IMR-90 (cell line): ENCODE measurements at regions not wholly inside any gene's neighbourhood (a gene's known extent, or its start where the extent isn't known, plus 50 kb on each side); places are given as distances from the start of the nearest gene placed in this dataset.

Experiments
- BHLHE40 ChIP-seq: fragments of 150-350 bp; IDR thresholded peaks from 2 replicates; pipeline ENCODE4 v1.6.1; 2016; ENCODE audit warnings: mild to moderate bottlenecking, low read depth, low read length
- CEBPB ChIP-seq: IDR thresholded peaks from 2 replicates; pipeline ENCODE4 v1.6.1; 2012; ENCODE audit warnings: low read depth, low read length, improper control_type of control experiment
- MAZ ChIP-seq: IDR thresholded peaks from 2 replicates; pipeline ENCODE4 v1.6.1; 2012; ENCODE audit warnings: low read depth, mild to moderate bottlenecking, low read length, improper control_type of control experiment, moderate library complexity, borderline replicate concordance
- POLR2A ChIP-seq: IDR thresholded peaks from 2 replicates; pipeline ENCODE4 v1.6.1; 2012; ENCODE audit warnings: mild to moderate bottlenecking, low read depth, low read length
- RAD21 ChIP-seq: IDR thresholded peaks from 2 replicates; pipeline ENCODE4 v1.6.1; 2012; ENCODE audit warnings: low read length, improper control_type of control experiment
- SMC3 ChIP-seq: fragments of 150-350 bp; IDR thresholded peaks from 2 replicates; pipeline ENCODE4 v1.6.1; 2016; ENCODE audit warnings: low read depth, mild to moderate bottlenecking, antibody characterized with exemption, low read length, moderate library complexity
- TF ChIP-seq, protein P1 (sequence below): conservative IDR thresholded peaks from 2 replicates; pipeline ENCODE4 v1.5.1; 2012; ENCODE audit warnings: mild to moderate bottlenecking, low read depth, low read length, improper control_type of control experiment

DNA sequence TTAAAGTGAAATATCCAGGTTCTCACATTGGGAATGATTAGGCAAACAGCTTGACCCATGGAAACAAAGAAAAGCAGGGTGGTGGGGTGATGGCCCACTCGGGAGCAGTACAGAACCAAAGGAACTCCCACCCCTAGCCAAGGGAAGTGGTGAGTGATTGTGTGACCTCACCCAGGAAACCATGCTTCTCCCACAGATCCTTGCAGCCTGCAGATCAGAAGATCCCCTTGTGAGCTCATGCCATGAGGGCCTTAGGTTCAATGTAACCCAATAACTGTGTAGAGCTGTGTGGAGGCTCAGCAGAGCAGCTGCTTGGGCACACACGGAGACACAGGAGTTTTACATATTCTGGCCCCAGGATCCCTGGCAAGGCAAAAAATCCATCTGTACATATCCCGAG lies 311.8 kb upstream of the DPYD start:
- TF ChIP-seq CEBPB: no peak
- no peak for TF ChIP-seq SMC3
- TF ChIP-seq POLR2A: no peak
- TF ChIP-seq, protein P1, sequence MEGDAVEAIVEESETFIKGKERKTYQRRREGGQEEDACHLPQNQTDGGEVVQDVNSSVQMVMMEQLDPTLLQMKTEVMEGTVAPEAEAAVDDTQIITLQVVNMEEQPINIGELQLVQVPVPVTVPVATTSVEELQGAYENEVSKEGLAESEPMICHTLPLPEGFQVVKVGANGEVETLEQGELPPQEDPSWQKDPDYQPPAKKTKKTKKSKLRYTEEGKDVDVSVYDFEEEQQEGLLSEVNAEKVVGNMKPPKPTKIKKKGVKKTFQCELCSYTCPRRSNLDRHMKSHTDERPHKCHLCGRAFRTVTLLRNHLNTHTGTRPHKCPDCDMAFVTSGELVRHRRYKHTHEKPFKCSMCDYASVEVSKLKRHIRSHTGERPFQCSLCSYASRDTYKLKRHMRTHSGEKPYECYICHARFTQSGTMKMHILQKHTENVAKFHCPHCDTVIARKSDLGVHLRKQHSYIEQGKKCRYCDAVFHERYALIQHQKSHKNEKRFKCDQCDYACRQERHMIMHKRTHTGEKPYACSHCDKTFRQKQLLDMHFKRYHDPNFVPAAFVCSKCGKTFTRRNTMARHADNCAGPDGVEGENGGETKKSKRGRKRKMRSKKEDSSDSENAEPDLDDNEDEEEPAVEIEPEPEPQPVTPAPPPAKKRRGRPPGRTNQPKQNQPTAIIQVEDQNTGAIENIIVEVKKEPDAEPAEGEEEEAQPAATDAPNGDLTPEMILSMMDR: no peak
- no peak for TF ChIP-seq RAD21
- TF ChIP-seq BHLHE40: no peak
- TF ChIP-seq MAZ: no peak
